ENCODE measurements at regions not wholly inside any gene's neighbourhood (a gene's known extent, or its start where the extent isn't known, plus 50 kb on each side); places are given as distances from the start of the nearest gene placed in this dataset.

GRCh38 chr11:116499396-116500003 is 273.3 kb downstream of the BUD13 start:
- Mint-ChIP-seq H3K4me3 (no peak overlapping the region), H3K36me3 (ENCODE audit: low read depth) (no peaks in the 10 kb centered on the region), H3K27ac (no peak overlapping the region), H3K9me3 (no peaks in the 10 kb centered on the region), H3K4me1 (ENCODE audit: low read depth) (no peaks in the 10 kb centered on the region), H3K27me3 (peaks cover 52% of the 10 kb centered on the region)
- intact Hi-C loops (cut with micrococcal nuclease) = loop anchor here (5.0 kb wide), 1 partner anchor 1172 kb away; no protein-coding TSS in a partner anchor

GRCh38 chr11:116498161-116498560 is 274.6 kb downstream of the BUD13 start:
- H3K36me3 Mint-ChIP-seq (ENCODE audit: low read depth) = no peaks in the 10 kb centered on the region
- no peak overlapping the region for H3K4me3 Mint-ChIP-seq
- intact Hi-C loops (cut with micrococcal nuclease) = loop anchor here (5.0 kb wide), 1 partner anchor 1171 kb away; no protein-coding TSS in a partner anchor
- no peaks in the 10 kb centered on the region for H3K9me3 Mint-ChIP-seq
- H3K27me3 Mint-ChIP-seq = peaks cover 46% of the 10 kb centered on the region
- no peaks in the 10 kb centered on the region for H3K4me1 Mint-ChIP-seq (ENCODE audit: low read depth)
- H3K27ac Mint-ChIP-seq = no peak overlapping the region

DNA sequence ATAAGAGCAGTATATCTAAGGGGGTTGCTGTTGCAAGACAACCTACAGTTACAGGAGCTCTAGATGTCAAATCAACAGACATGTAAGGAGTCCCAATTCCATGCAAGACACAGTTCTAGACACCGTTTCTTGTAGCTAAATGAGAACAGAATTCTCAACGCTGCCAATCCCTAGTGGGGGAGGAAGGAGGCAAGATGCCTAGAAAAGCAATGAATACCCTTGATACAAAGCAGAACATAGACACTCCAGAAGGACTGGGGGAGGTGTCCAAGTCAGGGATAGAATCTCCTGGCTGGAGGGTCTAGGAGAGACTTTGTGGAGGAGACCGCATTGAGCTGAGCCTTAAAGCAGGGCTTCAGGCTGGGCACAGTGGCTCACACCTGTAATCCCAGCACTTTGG is 280.2 kb downstream of the BUD13 start:
- intact Hi-C loops (cut with micrococcal nuclease) = no loop called here
- no peaks in the 10 kb centered on the region for H3K36me3 Mint-ChIP-seq (ENCODE audit: low read depth)
- H3K27me3 Mint-ChIP-seq = peaks cover 11% of the 10 kb centered on the region
- no peak overlapping the region for H3K27ac Mint-ChIP-seq
- H3K4me1 Mint-ChIP-seq (ENCODE audit: low read depth) = no peaks in the 10 kb centered on the region
- no peak overlapping the region for H3K4me3 Mint-ChIP-seq
- no peaks in the 10 kb centered on the region for H3K9me3 Mint-ChIP-seq

DNA sequence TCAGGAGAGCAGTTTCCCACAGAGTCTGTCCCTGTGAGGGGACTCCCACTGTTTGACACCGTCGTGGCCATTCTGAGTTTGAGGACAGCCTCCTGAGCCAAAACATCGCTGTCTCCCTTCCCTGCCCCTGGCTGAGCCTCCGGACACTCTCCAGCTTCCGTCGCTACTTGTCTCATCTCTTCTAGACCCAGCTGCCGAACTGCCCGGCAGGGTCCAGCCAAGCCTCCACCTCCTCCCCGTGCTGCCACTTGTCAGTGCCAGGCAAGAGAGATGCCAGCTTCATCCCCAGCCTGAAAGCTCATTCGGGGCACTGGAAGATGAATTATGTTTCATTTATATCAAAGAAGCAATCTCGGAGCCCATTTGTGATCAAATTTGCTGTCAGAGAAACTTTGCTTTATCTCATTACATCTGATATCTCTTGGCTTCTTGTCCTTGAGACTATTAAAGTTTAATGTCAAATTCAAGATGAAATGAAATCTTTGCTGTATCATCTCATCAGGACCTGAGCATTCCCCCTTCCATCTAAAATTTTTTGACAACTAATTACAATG is 283.9 kb downstream of the BUD13 start:
- Mint-ChIP-seq H3K9me3 (no peaks in the 10 kb centered on the region), H3K36me3 (ENCODE audit: low read depth) (no peaks in the 10 kb centered on the region), H3K27ac (no peak overlapping the region), H3K4me3 (no peak overlapping the region), H3K27me3 (peaks cover 9% of the 10 kb centered on the region), H3K4me1 (ENCODE audit: low read depth) (no peaks in the 10 kb centered on the region)
- intact Hi-C loops (cut with micrococcal nuclease) = no loop called here

DNA sequence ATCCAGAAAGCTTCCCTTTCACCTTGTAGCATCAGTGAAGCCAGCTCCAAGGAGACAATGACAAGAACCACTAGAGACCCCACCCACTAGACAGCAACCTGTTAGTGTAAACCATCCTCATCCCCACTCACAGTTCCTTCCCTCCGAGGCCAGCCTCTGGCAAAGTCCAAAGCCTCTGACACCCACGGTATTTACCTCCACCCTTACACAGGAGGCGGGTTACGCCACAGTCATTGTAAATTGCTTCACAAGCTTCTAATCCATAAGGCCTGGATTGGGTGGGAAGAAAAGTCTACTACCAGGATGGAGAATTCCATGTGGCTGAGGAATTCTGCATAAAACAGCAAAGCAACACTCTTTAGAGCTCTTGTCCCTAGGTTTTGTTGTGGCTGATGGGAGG is 287.4 kb downstream of the BUD13 start:
- H3K27ac Mint-ChIP-seq = no peak overlapping the region
- no peak overlapping the region for H3K4me3 Mint-ChIP-seq
- H3K36me3 Mint-ChIP-seq (ENCODE audit: low read depth) = no peaks in the 10 kb centered on the region
- no peaks in the 10 kb centered on the region for H3K9me3 Mint-ChIP-seq
- H3K27me3 Mint-ChIP-seq = peaks cover 9% of the 10 kb centered on the region
- H3K4me1 Mint-ChIP-seq (ENCODE audit: low read depth) = no peaks in the 10 kb centered on the region
- intact Hi-C loops (cut with micrococcal nuclease) = no loop called here

- no peaks in the 10 kb centered on the region for H3K36me3 Mint-ChIP-seq (ENCODE audit: low read depth)
- no peaks in the 10 kb centered on the region for H3K9me3 Mint-ChIP-seq
- no peaks in the 10 kb centered on the region for H3K4me1 Mint-ChIP-seq (ENCODE audit: low read depth)
- H3K4me3 Mint-ChIP-seq = no peak overlapping the region
- H3K27ac Mint-ChIP-seq = no peak overlapping the region
- H3K27me3 Mint-ChIP-seq = peaks cover 2% of the 10 kb centered on the region
- intact Hi-C loops (cut with micrococcal nuclease) = no loop called here
Measured at GRCh38 chr11:116482716-116483115, 290.1 kb downstream of the BUD13 start.

DNA sequence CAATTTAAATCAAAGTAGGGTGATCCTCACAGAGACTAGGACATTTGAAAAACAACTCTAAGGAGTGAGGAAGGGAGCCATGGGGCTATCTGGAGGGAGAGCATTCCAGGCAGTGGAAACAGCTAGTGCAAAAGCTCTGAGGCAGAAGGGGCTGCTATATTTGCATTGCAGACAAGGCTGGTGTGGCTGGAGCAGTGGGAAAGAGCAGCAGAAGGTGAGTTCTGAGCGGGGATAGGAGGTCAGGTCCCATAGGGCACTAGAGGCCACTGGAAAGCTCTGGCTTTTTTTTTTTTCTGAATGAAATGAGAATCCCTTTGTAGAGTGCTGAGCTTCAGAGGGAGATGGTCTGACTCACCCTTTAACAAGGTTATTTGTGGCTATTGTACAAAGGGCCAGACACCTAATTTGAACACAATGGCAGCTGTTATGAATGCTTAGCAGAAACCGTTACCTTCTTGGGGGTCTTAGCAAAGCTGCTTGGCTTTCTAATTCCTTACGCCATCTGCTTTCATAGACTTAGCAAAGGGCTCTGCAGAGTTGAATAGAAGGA is 291.6 kb downstream of the BUD13 start:
- Mint-ChIP-seq H3K4me3 (no peak overlapping the region), H3K27me3 (peaks cover 2% of the 10 kb centered on the region), H3K9me3 (no peaks in the 10 kb centered on the region), H3K27ac (no peak overlapping the region), H3K36me3 (ENCODE audit: low read depth) (no peaks in the 10 kb centered on the region), H3K4me1 (ENCODE audit: low read depth) (no peaks in the 10 kb centered on the region)
- intact Hi-C loops (cut with micrococcal nuclease) = no loop called here

DNA sequence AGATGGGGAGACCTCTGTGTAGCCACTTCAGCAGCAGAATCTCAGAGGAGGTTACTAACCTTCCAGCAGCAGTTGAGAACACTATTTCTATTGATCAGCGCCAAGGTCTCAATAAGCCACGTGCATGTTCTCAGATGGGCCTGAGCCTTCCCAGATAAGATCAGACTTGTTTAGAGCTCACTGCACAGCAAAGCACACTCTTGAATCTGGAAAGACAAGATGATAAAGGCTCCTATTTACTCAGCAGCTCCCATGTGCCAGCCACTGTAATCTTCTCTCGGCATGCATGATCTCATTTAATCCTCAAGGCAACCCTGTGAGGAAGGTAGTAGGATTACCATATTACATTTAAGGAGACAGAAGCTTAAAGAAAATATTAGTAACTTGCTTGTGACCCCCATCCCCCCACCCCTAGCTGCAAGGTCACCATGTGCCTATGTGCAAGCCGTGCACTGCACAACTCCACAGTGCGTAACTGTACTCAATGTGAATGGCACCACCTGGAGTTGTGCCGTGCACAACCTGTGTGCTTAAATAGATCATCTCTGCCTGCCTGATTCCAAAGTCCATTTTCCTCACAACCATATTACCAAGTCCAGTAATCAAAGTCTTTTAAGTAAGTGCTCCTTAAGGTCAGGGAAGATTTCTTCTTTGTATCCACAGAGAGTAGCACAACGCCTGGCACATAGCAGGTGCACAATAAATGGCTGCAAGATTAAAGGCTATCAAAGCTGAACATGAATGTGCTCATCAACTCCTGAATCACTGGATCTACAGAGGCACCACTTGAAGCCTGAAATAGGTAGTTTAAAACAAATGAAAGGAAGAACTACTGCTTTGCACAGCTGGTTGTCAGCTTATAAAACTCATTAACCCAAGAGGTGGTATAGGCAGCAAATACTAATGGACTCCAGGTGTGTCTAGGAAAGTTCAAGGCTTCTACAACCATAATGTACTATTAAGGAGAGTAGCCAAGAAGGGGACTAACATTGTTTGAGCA is 293.8 kb downstream of the BUD13 start:
- H3K4me1 Mint-ChIP-seq (ENCODE audit: low read depth) = no peaks in the 10 kb centered on the region
- no peak overlapping the region for H3K27ac Mint-ChIP-seq
- intact Hi-C loops (cut with micrococcal nuclease) = no loop called here
- peaks cover 5% of the 10 kb centered on the region for H3K27me3 Mint-ChIP-seq
- H3K36me3 Mint-ChIP-seq (ENCODE audit: low read depth) = no peaks in the 10 kb centered on the region
- H3K4me3 Mint-ChIP-seq = no peak overlapping the region
- H3K9me3 Mint-ChIP-seq = no peaks in the 10 kb centered on the region

DNA sequence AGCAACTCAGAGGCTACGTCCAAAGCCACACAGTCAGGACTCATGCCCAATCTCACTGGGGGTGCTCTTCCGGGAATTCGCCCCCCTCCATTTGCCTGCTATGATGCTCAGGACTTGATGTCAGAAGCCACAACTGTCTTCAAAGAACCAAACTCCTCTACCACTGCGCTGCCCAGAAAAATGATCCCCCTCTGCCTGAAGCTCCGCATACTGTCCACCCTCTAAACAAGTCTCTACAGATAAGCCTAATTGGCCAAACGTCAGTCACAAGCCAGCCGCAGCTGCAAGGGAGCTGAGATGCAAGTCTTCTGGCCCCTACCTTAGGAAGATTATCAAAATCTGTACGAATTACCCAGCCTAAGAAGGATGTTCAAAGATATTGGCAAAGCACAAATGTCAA is 294.6 kb downstream of the BUD13 start:
- H3K36me3 Mint-ChIP-seq (ENCODE audit: low read depth) = no peaks in the 10 kb centered on the region
- no peaks in the 10 kb centered on the region for H3K4me1 Mint-ChIP-seq (ENCODE audit: low read depth)
- intact Hi-C loops (cut with micrococcal nuclease) = no loop called here
- no peak overlapping the region for H3K4me3 Mint-ChIP-seq
- peaks cover 8% of the 10 kb centered on the region for H3K27me3 Mint-ChIP-seq
- H3K9me3 Mint-ChIP-seq = no peaks in the 10 kb centered on the region
- H3K27ac Mint-ChIP-seq = no peak overlapping the region

GRCh38 chr11:116473790-116474346 is 298.9 kb downstream of the BUD13 start:
- H3K27me3 Mint-ChIP-seq = peaks cover 12% of the 10 kb centered on the region
- intact Hi-C loops (cut with micrococcal nuclease) = no loop called here
- H3K36me3 Mint-ChIP-seq (ENCODE audit: low read depth) = no peaks in the 10 kb centered on the region
- no peaks in the 10 kb centered on the region for H3K9me3 Mint-ChIP-seq
- H3K27ac Mint-ChIP-seq = no peak overlapping the region
- H3K4me1 Mint-ChIP-seq (ENCODE audit: low read depth) = no peaks in the 10 kb centered on the region
- H3K4me3 Mint-ChIP-seq = no peak overlapping the region

DNA sequence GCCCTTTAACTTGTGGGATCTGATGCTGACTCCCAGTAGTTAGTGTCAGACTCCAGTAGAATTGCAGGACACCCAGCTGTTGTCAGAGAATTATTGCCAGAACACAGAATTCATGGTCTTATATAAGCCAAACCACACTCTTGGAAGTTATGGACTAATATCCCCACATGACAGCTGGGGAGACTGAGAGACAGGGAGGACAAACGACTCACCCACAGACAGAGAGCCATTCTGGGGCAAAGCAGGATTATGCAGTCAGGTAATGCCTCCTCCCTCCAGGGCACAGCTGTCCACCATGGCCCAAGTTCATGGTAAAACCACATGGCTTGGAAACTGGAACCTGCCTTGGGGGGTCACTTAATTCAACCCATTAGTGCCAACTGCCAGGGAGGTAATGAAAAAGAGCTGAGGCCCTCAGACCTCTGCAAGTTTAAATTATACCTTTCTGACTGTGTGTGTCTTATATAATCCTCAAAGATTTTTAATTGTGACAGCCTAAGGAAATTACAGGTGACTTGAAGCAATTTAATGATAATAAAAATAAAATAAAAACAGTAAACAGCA is 299.5 kb downstream of the BUD13 start:
- Mint-ChIP-seq H3K9me3 (no peaks in the 10 kb centered on the region), H3K4me3 (no peak overlapping the region), H3K27ac (no peak overlapping the region), H3K4me1 (ENCODE audit: low read depth) (no peaks in the 10 kb centered on the region), H3K27me3 (peaks cover 12% of the 10 kb centered on the region), H3K36me3 (ENCODE audit: low read depth) (no peaks in the 10 kb centered on the region)
- intact Hi-C loops (cut with micrococcal nuclease) = no loop called here

- Mint-ChIP-seq H3K4me1 (ENCODE audit: low read depth) (no peaks in the 10 kb centered on the region), H3K27me3 (peaks cover 12% of the 10 kb centered on the region), H3K9me3 (no peaks in the 10 kb centered on the region), H3K36me3 (ENCODE audit: low read depth) (no peaks in the 10 kb centered on the region), H3K4me3 (no peak overlapping the region), H3K27ac (no peak overlapping the region)
- intact Hi-C loops (cut with micrococcal nuclease) = no loop called here
Measured at GRCh38 chr11:116472651-116473050, 300.1 kb downstream of the BUD13 start.

DNA sequence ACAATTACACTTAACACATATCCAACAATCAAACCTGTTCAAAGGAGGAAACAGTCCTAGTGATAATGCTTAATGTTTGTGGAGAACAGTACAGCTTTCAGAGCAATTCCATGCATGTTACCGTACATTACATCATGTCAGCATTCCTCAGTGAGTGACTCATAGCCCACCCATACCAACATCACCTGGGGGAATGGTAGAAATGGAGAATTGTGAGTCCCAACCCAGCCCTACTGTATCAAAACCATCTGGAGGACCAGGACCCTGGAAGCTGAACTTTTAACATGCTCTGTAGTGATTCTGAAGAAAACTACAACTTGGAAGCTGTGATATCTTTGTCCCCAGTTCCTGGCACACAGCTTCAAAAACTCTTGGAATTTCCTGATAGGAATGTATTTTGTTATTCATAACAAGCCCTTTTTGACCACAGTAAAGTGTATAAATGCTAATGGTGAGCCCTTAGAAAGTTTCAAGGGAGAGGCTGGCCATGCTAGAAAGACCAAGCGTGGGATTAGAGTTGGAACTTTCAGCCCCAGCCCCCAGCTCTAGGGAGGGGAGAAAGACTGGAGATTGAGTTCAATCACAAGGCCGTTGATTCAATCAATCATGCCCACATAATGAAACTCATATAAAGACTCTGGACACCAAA is 301.1 kb downstream of the BUD13 start:
- H3K27me3 Mint-ChIP-seq = peaks cover 12% of the 10 kb centered on the region

More for the DNA sequence above, 301.1 kb downstream of the BUD13 start:
- Mint-ChIP-seq H3K36me3 (ENCODE audit: low read depth) (no peaks in the 10 kb centered on the region), H3K27ac (no peak overlapping the region), H3K4me1 (ENCODE audit: low read depth) (no peaks in the 10 kb centered on the region), H3K4me3 (no peak overlapping the region), H3K9me3 (no peaks in the 10 kb centered on the region)
- intact Hi-C loops (cut with micrococcal nuclease) = no loop called here
